Right lobe of liver (tissue), 6 donors: ENCODE measurements at regions not wholly inside any gene's neighbourhood (a gene's known extent, or its start where the extent isn't known, plus 50 kb on each side); places are given as distances from the start of the nearest gene placed in this dataset.

Experiments
- ATAC-seq, 4 donors: fragments of 200-7000 bp; cut with Tn5 transposase; one replicate each; pipeline ENCODE4 v1.9.1; 2020; ENCODE audit warnings: mild to moderate bottlenecking in 4 of 4, moderate library complexity in 4 of 4
- DNase-seq, 3 donors: peaks; one replicate each; pipeline ENCODE4 v3.0.0-alpha.2; 2020
- H3K27ac ChIP-seq, 3 donors: fragments of 200-600 bp; one replicate each; pipeline ENCODE4 v1.8.0; 2022
- H3K27me3 ChIP-seq, 2 donors: fragments of 200-600 bp; one replicate each; pipeline ENCODE4 v1.8.0; 2022
- H3K36me3 ChIP-seq, 4 donors: fragments of 200-600 bp; sonication (generic) in 1 of 4; one replicate each; pipeline versions ENCODE4 v1.5.1 to v1.8.0; 2017 to 2022; ENCODE audit warnings: control low read depth in 1 of 4
- H3K4me1 ChIP-seq, 4 donors: fragments of 200-600 bp; sonication (generic) in 1 of 4; one replicate each; pipeline versions ENCODE4 v1.5.1 to v1.8.0; 2017 to 2022; ENCODE audit warnings: control low read depth in 1 of 4
- H3K4me3 ChIP-seq, 3 donors: fragments of 200-600 bp; one replicate each; pipeline ENCODE4 v1.8.0; 2022
- H3K9me3 ChIP-seq, 4 donors: fragments of 200-600 bp; sonication (generic) in 1 of 4; one replicate each; pipeline versions ENCODE4 v1.5.1 to v1.8.0; 2017 to 2022; ENCODE audit warnings: control low read depth in 1 of 4
- CTCF ChIP-seq, 4 donors: fragments of 200-600 bp in 3 of 4; fragments of 450-650 bp in 1 of 4; IDR thresholded peaks; one replicate each; pipeline versions ENCODE4 v1.5.1 to v1.8.0; 2016 to 2022; ENCODE audit warnings: antibody characterized with exemption in 4 of 4, mild to moderate bottlenecking in 2 of 4
- POLR2A ChIP-seq: fragments of 450-650 bp; IDR thresholded peaks from one replicate; pipeline ENCODE4 v1.6.1; 2017; ENCODE audit warnings: antibody characterized with exemption, mild to moderate bottlenecking
- WGBS: methylation state at CpG from one replicate; pipeline ENCODE4 v1.1.6; 2018; ENCODE audit warnings: low coverage, low lambda C conversion rate; ENCODE audit not compliant: insufficient coverage; ENCODE audit errors: missing lambda C conversion rate; 5-methylcytosine and 5-hydroxymethylcytosine counted together
- intact Hi-C, 2 donors: fragments of 100-400 bp; cut with DNase I; formaldehyde crosslinking; loops; one replicate each; pipeline versions ENCODE4 v1.11.2 to v1.14.1; 2022
- donor health status: DM: no; HTN: yes; CAD: no.
- donor health status: DM: no; HTN: no; CAD: no.
- donor health status: DM: no; HTN: no; CAD: no.
- donor health status: DM: no; HTN: yes; CAD: no.
- donor health status: DM: no; HTN: yes; CAD: no.

GRCh38 chr2:225120186-225120585, 77.9 kb upstream of the DOCK10 start:
- 43% methylated on average over 1 of the region's 1 CpG for WGBS
- intact Hi-C loops = no loop called here

GRCh38 chr2:225117051-225117716, 74.9 kb upstream of the DOCK10 start:
- ATAC-seq = no peak
- no peak for DNase-seq
- H3K9me3 ChIP-seq = no peaks in the 10 kb centered on the region
- H3K27me3 ChIP-seq = no peaks in the 10 kb centered on the region
- intact Hi-C loops = no loop called here
- H3K4me3 ChIP-seq = no peak overlapping the region
- H3K27ac ChIP-seq = no peak overlapping the region
- no peaks in the 10 kb centered on the region for H3K36me3 ChIP-seq
- no peaks in the 10 kb centered on the region for H3K4me1 ChIP-seq
- TF ChIP-seq CTCF (IDR thresholded peaks at IDR 0.05) (no peak), POLR2A (no peak)
- 67% methylated on average over 2 of the region's 2 CpGs for WGBS

More at GRCh38 chr2:225120186-225120585, 77.9 kb upstream of the DOCK10 start:
- no peak for TF ChIP-seq POLR2A
- no peak for TF ChIP-seq CTCF (IDR thresholded peaks at IDR 0.05)
- no peaks in the 10 kb centered on the region for H3K27me3 ChIP-seq
- no peak for DNase-seq
- H3K27ac ChIP-seq = no peak overlapping the region
- no peaks in the 10 kb centered on the region for H3K4me1 ChIP-seq
- H3K4me3 ChIP-seq = no peak overlapping the region
- no peaks in the 10 kb centered on the region for H3K9me3 ChIP-seq
- no peaks in the 10 kb centered on the region for H3K36me3 ChIP-seq
- ATAC-seq = no peak

DNA sequence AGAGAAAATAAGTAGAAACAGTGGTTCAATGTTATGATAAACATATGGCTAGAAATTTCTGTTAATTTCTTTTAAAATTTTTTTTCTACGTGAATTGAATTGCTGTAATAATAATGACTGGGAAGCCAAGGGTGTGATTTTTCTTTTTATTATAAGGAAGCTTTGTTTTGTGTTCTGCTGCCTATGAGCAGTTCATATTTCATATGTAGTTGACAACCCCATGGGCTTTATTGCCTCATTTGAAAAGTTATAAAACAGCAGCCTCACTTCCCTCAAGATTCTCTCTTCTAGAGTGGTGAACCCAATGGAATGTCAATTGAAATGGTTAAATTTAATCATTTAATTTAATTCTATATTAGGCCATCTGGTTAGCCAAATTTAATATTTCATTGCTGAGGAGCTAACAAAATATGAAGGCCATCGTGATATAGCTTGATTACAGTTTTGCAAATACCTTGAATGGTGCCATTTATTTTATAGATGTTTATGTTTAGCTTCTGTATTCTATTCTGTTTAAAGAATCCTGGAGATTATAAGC, 72.6 kb upstream of the DOCK10 start:
- no peak overlapping the region for H3K4me3 ChIP-seq
- ATAC-seq = no peak
- no peaks in the 10 kb centered on the region for H3K27me3 ChIP-seq
- no peaks in the 10 kb centered on the region for H3K4me1 ChIP-seq
- WGBS = 93% methylated on average over 2 of the region's 2 CpGs
- no peaks in the 10 kb centered on the region for H3K36me3 ChIP-seq
- intact Hi-C loops = no loop called here
- TF ChIP-seq CTCF (IDR thresholded peaks at IDR 0.05) (no peak), POLR2A (no peak)
- DNase-seq = no peak
- no peaks in the 10 kb centered on the region for H3K9me3 ChIP-seq
- H3K27ac ChIP-seq = no peak overlapping the region

DNA sequence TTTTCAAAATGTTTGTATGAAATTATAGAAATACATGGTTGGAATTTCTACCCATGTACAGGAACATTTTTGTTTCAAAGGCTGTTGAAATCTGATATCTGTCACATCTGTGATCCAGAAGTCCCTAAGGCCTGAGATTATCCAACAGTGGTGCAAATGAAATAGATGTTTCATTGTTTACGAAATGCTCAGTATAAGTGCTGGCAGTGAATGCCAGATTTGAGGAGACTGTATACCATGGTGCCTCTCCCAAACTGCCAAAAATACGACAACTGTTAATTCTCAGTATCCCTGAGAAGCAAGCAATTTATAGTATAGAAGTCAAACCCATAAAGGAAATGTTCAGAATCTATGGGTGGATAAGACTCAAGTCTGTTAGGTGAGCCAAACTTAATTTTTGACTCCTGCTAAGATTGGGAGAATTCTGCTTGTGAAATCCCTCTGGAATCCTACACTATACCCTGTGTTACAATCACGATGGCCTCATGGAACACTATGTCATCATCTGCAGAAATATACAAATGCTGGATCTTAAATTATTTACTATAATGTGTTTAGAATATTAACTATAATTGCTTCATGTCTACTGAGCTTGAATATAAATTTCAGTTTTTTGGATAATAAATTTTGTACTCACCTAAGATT, 71.2 kb upstream of the DOCK10 start:
- intact Hi-C loops = no loop called here
- TF ChIP-seq POLR2A = no peak
- no peak for TF ChIP-seq CTCF (IDR thresholded peaks at IDR 0.05)
- Histone ChIP-seq H3K36me3 (no peaks in the 10 kb centered on the region), H3K9me3 (no peaks in the 10 kb centered on the region), H3K27ac (no peak overlapping the region), H3K4me3 (no peak overlapping the region), H3K27me3 (no peaks in the 10 kb centered on the region), H3K4me1 (no peaks in the 10 kb centered on the region)
- DNase-seq (no peak), ATAC-seq (no peak)
- 80% methylated on average over 2 of the region's 3 CpGs for WGBS
